Heart left ventricle (tissue), 13 donors: ENCODE measurements at regions not wholly inside any gene's neighbourhood (a gene's known extent, or its start where the extent isn't known, plus 50 kb on each side); places are given as distances from the start of the nearest gene placed in this dataset.

ENCODE experiments used
- POLR2A ChIP-seq, 2 donors: fragments of 450-650 bp; IDR thresholded peaks; one replicate each; pipeline ENCODE4 v1.6.1; 2017; ENCODE audit warnings: antibody characterized with exemption in 2 of 2, mild to moderate bottlenecking in 2 of 2, moderate library complexity in 2 of 2
- TF ChIP-seq, protein P1 (sequence below), 12 donors: fragments of 200-600 bp; sonication (generic) in 4 of 12; IDR thresholded peaks; one replicate each; pipeline versions ENCODE4 v1.5.0 to v1.8.0; 2018 to 2022; ENCODE audit warnings: antibody characterized with exemption in 12 of 12, mild to moderate bottlenecking in 5 of 12
- donor health status: ischemic (EF 13 %, LVEDD 7.1; RV severe dilation, severe dysfunction).
- donor health status: DM: no; HTN: yes; CAD: no.
- donor health status: DM: no; HTN: no; CAD: no.
- donor health status: ischemic (EF 25% LVEDD 6.9; RV normal size, moderate dysfunction).
- donor health status: ischemic (EF 25% LVEDD 5.7; RV mildly dilated, moderate dysfunction).
- donor health status: ischemic (EF 35%, LVEDD 5.7; RV mildly dilated, moderate dysfunction).
- donor health status: nonischemic (EF 11% LVEDD 7.7; RV severe dilation, severe dysfunction).
- donor health status: DM: yes; HTN: yes; CAD: no.
- donor health status: PGD.
- donor health status: ischemic (EF 29% LVEDD 5.4; RV normal size, mild dysfunction).
- donor health status: nonischemic (EF 23%, LVEDD 6.1; RV moderate dilation, normal function).

- no peak for TF ChIP-seq POLR2A (IDR thresholded peaks at IDR 0.05)
- TF ChIP-seq, protein P1, sequence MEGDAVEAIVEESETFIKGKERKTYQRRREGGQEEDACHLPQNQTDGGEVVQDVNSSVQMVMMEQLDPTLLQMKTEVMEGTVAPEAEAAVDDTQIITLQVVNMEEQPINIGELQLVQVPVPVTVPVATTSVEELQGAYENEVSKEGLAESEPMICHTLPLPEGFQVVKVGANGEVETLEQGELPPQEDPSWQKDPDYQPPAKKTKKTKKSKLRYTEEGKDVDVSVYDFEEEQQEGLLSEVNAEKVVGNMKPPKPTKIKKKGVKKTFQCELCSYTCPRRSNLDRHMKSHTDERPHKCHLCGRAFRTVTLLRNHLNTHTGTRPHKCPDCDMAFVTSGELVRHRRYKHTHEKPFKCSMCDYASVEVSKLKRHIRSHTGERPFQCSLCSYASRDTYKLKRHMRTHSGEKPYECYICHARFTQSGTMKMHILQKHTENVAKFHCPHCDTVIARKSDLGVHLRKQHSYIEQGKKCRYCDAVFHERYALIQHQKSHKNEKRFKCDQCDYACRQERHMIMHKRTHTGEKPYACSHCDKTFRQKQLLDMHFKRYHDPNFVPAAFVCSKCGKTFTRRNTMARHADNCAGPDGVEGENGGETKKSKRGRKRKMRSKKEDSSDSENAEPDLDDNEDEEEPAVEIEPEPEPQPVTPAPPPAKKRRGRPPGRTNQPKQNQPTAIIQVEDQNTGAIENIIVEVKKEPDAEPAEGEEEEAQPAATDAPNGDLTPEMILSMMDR (IDR thresholded peaks at IDR 0.05): no peak
These were observed 152.8 kb downstream of the YIPF5 start for GRCh38 chr5:144017631-144018030.
